NCI-H1436 treated with DMSO at 0.1 percent for 48 hours (cell line): ENCODE measurements at regions not wholly inside any gene's neighbourhood (a gene's known extent, or its start where the extent isn't known, plus 50 kb on each side); places are given as distances from the start of the nearest gene placed in this dataset.

Source experiments
- DNase-seq: peaks from one replicate; lab custom pipeline; 2025; lab: John Stamatoyannopoulos, UW

DNA sequence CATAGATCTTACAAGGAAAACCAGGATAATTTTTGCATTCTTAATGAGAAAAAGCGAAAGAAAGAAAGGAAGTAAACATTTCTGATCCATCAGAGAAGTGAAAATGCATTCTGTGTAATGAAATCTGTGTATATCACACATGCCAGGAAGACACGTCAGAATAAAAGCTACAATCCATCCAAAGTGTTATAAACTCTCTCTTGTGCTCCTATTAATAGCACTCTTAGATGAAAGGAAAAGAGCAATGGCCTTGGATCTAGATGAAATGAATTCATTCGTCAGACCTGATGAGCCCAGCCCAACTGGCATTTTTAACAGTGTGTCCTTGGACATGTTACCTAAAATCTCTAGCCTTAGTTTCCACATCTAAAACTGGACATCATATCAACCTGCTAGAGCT lies 885.5 kb downstream of the CDH11 start:
- no peak for DNase-seq

- DNase-seq = no peak
Observed at GRCh38 chr16:64234200-64234599, 887.7 kb downstream of the CDH11 start.

DNA sequence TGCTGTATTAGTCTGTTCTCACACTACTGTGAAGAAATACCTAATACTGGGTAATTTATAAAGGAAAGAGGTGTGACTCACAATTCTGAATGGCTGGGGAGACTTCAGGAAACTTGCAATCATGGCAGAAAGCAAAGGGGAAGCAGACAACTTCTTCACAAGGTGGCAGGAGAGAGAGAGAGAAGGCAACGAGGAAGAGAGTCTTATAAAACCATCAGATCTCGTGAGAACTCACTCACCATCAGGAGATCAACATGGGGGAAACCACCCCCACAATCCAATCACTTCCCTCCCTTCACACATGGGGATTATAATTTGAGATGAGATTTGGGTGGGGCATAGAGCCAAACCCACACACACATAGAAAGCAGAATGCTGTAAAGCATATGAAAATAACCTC lies 896.2 kb downstream of the CDH11 start:
- no peak for DNase-seq

- DNase-seq = no peak
Observed at GRCh38 chr16:64225036-64225435, 896.8 kb downstream of the CDH11 start.

DNA sequence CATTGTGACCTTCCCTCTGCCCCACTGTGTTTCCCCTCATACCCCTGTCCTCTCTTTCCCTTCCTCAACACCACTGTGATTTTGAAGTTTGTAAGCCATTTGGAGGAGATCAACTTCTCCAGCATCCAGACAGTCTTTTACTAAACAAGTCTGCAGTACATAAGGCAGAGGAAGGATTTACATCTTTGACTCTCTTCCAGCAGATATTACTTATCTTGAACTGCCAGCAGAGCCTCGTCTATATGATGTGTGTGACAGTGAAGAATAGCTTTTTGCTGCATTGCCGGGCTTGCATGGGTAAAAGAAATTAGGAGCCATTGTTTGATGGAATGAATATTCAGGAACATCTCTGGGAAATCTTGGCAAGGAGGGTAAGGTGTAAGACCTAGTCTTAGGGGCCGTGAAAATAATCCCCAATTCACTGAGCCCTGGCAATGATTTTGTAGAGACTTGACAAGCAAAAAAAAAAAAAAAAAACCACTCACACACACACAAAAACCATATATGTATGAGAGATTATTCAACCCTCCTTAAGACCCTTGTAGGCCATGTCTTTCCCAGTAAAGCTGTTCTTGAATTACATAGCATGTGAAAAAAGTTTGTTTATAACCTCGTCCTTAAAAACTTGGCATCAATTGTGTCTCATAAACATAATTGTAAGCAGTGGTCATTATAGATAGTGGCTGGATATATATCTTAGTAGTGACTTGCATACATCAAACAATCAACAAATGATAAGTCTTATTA lies 903.9 kb downstream of the CDH11 start:
- DNase-seq = no peak

DNA sequence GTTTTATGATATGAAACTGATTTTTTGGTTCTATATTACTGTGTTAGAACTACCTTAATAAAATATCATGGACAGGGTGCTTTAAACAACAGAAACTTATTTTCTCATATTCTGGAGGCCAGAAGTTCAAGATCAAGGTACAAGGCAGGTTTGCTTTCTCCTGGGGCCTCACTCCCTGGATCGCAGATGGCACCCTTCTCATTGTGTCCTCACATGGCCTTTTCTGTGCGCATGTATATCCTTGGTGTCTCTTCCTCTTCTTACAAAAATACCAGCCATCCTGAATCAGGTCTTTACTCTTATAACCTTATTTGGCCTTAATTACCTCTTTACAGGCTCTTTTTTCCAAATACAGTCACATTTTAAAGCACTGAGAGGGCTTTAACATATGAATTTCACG lies 906.1 kb downstream of the CDH11 start:
- DNase-seq = no peak

DNA sequence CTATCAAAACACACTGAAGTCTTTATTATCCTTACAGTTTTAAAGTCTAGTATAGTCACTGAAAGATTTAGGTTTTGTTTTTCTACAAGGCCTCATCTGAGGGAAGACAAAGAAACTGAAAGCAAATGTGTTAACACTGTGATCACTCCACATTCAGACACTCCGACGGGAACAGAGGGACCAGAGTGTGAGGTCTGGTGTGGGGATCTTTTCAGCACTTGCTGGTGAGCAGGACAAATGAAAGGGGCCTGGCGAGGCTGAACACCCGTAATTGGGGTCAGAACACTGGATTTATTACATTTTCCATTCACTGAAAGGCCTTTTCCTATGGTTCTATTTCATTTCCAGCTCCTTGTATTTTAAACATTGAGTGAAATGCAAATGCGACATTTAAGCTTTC lies 910.5 kb downstream of the CDH11 start:
- no peak for DNase-seq

GRCh38 chr16:64206862-64207261 lies 915.0 kb downstream of the CDH11 start:
- DNase-seq = no peak

- DNase-seq = no peak
Observed at GRCh38 chr16:64203126-64203525, 918.7 kb downstream of the CDH11 start.

- no peak for DNase-seq
Observed at GRCh38 chr16:64202571-64202970, 919.3 kb downstream of the CDH11 start.

DNA sequence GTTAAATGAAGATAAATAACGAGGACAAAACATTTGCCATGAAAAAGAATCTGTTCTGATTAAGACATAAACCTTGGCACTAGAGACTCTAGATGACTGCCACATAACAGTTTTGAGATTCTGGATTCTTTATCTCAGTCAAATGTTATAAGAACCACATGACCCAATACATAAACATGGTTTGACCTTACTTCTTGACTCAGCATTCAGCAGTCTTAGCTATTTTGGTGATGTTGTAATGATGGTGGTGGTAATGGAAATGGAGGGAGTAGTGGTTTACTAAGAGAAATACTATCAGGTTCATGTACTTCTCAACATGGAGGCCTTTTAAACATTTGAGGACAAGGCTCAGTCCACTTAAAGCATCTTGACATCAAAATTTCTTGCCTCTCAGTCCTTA lies 925.4 kb downstream of the CDH11 start:
- no peak for DNase-seq

DNA sequence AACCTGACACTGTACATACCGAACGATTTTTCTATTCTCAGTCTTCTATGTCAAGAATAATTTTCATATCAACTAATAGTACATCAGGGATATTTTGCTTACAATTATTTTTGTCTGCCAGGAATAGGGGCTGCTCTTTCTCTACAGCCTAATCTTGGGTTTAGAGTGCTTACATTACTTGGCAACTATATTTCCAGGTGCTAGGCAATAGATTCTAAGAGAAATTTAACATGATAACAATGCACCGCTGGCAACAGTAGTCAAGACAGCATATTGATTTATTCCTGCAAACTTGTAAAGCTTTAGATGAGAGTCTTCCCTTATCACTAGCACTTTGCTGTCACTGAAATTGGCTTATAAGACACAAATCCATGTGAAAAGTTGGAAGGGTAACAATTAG lies 935.9 kb downstream of the CDH11 start:
- DNase-seq = no peak

DNA sequence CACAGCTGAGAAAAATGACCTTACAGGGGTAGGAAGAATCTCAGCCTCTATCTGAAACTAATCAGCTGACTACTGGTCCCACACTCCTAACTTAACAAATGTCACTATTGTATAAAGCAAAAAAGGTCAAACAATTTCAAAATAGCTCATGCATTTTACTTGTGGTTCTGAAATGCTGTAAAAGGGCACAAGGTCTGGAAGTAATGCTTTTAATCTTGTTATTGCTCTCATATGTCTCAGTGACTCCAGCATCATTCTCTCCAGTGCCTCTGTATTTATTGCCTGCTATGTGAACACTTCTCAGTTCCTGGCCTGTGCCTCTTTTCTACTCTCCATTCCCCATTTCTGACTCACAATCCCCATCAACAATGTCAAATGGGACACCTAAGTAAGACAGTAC lies 937.7 kb downstream of the CDH11 start:
- no peak for DNase-seq

DNA sequence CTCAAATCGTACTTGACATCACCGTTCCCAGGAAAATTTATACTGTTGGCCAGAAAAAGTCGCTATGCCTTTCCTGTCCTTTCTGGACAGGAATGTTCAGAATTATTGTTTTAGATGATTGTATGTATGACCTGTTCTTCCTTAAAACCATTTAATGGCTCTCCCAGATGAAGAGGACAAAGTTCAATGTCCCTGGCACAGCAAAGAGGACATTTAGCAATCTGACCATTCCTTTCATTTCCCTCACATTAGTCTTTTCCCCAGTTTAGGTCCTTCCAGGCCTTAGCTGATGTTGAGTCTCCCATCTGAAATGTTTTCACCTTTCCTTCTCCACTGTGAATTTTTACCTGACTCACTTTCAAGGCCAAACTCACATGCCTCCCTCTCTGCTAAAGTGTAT lies 938.9 kb downstream of the CDH11 start:
- DNase-seq = no peak

DNA sequence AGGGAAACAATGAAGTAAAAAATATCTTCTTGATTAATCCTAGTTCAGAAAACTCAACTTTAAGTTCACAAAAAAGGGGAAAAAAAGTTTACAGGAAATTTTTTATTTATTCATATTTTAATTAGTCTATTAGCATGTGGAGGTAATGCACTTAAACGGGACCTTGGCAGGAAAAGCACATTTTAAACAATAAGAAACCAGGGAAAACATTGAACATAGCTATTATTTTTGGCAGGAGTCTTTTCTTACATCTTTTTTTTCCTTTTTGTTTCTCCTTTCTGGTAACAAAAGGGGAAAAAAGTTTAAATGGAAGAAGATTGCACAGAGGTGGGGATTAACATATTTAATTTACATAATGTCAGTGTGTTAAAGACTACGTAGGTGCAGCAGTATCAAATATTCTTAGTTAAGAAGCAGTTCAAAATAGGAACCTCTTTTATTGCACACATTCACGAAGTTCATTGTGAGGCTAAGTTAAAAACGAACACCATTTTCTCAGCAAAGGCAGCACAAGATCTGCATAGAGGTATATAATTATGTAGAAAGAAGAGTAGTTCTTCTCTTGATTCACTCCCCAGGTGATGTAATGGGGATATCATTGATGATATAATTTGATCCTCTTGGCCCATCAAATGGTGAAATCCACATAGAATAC lies 940.5 kb downstream of the CDH11 start:
- no peak for DNase-seq

- no peak for DNase-seq
Observed at GRCh38 chr16:64180136-64180900, 941.5 kb downstream of the CDH11 start.

GRCh38 chr16:64174327-64174726 lies 947.5 kb downstream of the CDH11 start:
- DNase-seq = no peak

DNA sequence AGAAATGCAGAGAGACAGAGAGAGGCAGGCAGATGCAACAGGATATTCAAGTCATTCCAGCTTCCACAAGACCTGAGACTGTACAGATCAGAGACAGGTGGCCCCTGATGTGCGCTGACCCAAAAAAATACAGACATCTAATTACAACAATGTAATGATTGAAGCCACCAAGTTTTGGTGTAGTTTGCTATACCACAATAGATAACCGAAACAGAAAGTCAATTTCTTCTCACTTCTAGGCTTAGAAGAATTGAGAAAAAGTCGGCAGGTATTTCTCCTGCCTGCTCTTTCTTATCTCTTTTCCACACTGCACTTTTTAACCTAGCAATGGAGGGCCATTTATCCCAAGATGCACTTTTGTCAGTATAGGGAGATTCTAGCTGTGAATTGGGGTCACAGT lies 949.2 kb downstream of the CDH11 start:
- DNase-seq = no peak

DNA sequence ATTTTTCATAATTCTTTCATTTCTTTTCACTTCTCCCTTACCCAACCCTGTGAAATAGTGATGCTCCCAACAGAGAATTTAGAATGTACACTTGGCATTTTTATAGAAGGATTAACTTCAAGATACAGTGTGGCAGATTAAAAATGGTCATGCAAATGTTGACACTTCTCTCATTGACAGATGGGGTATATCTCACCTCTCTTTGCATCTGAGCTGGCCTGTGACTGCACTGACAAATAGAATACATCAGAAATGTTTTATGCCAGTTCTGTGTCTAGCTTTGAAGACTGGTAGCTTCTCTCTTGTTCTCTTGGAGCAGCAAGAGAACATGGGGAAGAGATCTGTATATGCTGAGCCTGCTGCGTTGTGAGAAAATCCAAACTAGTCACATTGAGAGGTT lies 949.6 kb downstream of the CDH11 start:
- DNase-seq = no peak

DNA sequence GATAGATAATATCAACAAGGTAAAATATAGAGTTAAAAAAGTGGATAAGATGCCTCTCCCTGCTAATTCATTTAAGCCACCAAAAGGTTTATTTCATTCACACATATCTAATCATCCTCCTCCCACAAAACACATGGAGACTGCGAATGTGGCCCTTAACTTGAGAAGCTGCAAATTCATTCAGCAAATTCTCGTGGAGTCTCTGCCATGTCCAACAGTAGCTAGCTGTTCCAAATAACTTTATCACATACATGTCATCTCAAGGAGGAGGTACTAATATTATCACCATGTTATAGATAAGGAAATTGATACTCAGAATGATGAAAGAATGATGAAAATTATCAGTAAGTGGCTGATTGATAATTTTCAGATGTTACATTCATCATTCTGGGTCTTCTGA lies 950.2 kb downstream of the CDH11 start:
- no peak for DNase-seq

DNA sequence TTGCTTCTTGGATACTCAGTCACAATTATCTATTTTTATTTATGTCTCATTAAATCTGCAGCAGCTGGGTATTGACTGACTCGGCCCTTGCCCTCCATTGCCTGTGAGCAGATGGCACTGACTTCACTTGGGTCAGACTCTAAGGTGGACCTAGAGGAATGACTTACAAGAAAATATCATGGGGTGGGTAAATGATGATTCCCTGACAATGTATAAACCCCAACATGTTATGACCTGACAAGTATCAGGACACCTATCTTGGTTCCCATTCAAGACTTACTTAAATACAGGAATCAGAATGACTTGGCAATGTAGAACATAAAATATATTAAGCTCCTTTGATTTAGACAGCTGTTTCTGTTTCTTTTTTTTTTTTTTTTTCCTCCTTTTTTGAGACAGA lies 953.5 kb downstream of the CDH11 start:
- DNase-seq = no peak

DNA sequence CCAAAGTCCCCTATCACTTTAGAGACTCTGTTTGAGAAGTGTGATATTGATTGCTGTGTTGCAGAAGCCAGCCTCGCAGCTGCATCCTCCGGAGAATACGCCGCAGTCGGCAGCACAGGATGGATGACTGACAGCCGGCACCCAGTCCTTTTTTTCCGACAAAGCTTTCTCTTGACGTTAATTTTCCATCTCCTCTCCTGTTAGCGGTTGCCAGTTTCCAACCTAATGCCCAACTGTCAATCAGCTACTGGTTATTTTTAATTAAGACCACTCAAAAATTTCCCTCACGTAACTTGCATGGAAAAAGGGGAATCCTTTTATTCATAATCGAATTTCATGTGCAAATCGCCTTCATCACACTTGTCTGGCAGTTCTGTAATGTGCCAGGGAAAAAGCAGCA lies 953.9 kb downstream of the CDH11 start:
- DNase-seq = no peak

GRCh38 chr16:64165368-64165767 lies 956.5 kb downstream of the CDH11 start:
- DNase-seq = no peak
